GM18508 (cell line): ENCODE measurements at regions not wholly inside any gene's neighbourhood (a gene's known extent, or its start where the extent isn't known, plus 50 kb on each side); places are given as distances from the start of the nearest gene placed in this dataset.

Source experiments
- ATAC-seq: cut with Tn5 transposase; IDR thresholded peaks from one replicate; pipeline ENCODE4 v1.9.1; 2021; ENCODE audit warnings: moderate number of reproducible peaks; ENCODE audit not compliant: insufficient read depth, unreplicated experiment

DNA sequence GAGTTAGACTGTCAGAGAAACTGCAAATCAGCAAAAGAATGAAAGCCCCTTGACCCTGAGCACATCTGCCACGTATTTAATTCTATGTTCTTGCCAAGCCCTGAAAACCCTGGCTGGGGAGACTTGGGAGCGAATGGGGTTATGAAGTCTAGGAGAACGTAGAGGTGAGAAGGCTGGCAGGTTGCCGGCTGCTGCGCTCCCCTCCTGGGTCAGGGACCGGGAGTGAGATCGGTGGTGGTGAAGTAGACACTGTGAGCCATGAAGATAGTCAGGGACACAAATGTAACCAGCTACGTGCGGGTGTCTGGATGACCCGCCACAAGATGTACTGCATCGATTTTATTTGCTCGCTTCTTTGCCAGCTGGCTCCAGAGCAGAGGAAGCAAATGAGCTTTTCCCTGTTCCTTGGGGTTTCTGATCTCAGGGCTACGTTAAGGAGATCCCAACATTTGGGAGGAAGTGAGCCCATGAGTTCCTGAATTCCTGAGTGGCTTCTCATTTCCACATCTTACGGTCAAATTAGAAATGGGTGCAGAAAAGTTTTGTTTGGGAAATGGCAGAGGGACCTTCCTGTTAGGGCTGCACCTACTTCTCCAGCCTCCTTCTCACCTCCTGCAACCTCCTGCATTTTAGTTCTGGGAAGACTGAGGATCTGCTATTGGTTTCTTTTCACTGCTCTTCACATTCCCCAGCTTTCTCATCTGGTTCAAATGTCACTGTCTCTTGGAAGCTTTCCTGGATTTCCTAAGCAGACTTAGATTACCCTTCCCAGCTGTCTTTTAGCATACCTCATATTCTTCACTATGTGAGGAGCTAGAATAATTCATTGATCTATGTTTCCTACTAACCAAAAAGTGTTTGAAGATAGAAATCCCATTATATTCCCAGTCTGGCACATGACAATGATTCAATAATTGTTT is 360.6 kb downstream of the ZNF521 start:
- ATAC-seq: no peak

GRCh38 chr18:24992491-24992890 is 359.5 kb downstream of the ZNF521 start:
- no peak for ATAC-seq

DNA sequence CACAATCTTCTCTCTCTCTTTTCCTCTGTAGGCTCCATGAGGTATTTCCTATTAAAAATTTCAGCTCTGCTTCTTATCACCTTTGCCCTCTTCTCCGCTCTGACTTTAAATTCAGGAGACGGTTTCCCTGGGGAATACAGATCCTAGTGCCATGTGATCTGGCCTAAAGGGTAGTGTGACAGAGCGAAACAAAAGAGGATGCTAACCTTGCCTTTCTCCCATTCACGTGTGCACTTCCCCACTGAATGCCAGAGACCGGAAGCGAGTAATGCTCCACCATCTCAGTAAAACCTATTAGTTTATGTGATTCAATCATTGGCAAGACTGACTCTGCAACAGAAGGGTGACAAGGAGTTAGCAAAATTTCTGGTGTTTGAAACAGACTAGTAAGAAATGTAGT is 358.3 kb downstream of the ZNF521 start:
- ATAC-seq: no peak

- no peak for ATAC-seq
Measured at GRCh38 chr18:24995056-24995455, 356.9 kb downstream of the ZNF521 start.

DNA sequence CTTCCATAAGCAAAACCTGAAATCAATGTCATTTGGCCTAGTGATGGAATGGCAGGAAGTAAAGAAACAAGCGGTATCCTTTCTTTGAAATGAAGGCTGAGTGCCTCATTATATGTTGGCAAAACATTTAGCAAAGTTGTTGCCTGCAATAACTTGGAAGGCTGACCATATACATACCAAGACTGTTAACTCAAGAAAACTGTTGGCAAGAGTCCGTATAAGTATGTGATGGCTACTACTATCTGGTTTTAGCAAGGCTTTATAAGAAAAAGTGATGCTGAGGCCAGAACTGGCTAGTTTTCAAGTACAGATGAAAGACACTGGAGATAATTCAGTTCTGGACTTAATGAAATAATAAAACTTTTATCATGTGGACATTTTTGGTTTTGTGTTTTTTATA is 356.2 kb downstream of the ZNF521 start:
- ATAC-seq: no peak

DNA sequence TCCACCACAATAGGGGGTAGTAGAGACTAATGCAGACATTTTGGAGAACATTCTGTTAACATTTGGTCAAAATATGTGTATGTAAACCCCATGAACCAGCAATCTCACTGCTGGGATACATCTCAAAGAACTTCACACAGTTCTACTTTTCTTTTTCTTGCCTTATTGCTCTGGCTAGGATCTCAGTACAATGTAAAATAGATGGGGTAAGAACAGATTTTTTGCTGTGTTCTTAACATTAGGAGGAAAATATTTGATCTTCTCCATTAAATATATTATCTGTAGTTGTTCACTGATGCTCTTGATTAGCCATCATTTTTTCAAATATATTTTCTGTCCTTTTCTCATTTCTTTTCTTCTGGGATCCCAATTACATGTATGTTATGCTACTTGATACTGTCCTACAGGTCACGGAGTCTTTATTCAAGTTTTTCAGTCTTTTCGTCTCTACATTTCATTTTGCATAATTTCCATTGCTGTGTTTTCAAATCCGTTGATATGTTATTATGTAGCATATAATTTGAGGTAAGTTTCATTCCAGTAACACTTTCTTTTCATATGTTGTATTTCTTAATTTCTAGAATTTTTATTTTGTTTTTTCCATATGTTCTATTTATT is 352.2 kb downstream of the ZNF521 start:
- ATAC-seq: no peak

- no peak for ATAC-seq
Measured at GRCh38 chr18:25001803-25002202, 350.2 kb downstream of the ZNF521 start.

- ATAC-seq: no peak
Measured at GRCh38 chr18:25005541-25006403, 346.2 kb downstream of the ZNF521 start.

GRCh38 chr18:25010623-25011374 is 341.2 kb downstream of the ZNF521 start:
- ATAC-seq: no peak
